HG02938 (cell line): ENCODE measurements at regions not wholly inside any gene's neighbourhood (a gene's known extent, or its start where the extent isn't known, plus 50 kb on each side); places are given as distances from the start of the nearest gene placed in this dataset.
"Not testable (repeated sequence)": the region's sequence is repeated elsewhere in the genome, so short reads cannot be mapped to it uniquely, and the experiment has no call there.

Experiments
- ATAC-seq: cut with Tn5 transposase; IDR thresholded peaks from one replicate; pipeline ENCODE4 v1.9.1; 2021; ENCODE audit warnings: mild to moderate bottlenecking, moderate library complexity; ENCODE audit not compliant: unreplicated experiment

GRCh38 chr17:70897446-70897845 lies 728.1 kb downstream of the KCNJ2 start:
- no peak for ATAC-seq

- ATAC-seq, result no peak
Measured at GRCh38 chr17:70901870-70902269, 732.5 kb downstream of the KCNJ2 start.

GRCh38 chr17:70905796-70906195 lies 736.5 kb downstream of the KCNJ2 start:
- no peak for ATAC-seq

- ATAC-seq, result no peak
Measured at GRCh38 chr17:70906808-70907207, 737.5 kb downstream of the KCNJ2 start.

GRCh38 chr17:70912716-70913485 lies 743.6 kb downstream of the KCNJ2 start:
- no peak for ATAC-seq

GRCh38 chr17:70916469-70916868 lies 747.1 kb downstream of the KCNJ2 start:
- no peak for ATAC-seq

GRCh38 chr17:70919241-70919640 lies 749.9 kb downstream of the KCNJ2 start:
- ATAC-seq, result no peak

GRCh38 chr17:70920416-70920815 lies 751.1 kb downstream of the KCNJ2 start:
- no peak for ATAC-seq

GRCh38 chr17:70922268-70922667 lies 752.9 kb downstream of the KCNJ2 start:
- ATAC-seq, result no peak

- ATAC-seq, result no peak
Measured at GRCh38 chr17:70924776-70925175, 755.4 kb downstream of the KCNJ2 start.

- ATAC-seq, result no peak
Measured at GRCh38 chr17:70929226-70929625, 759.9 kb downstream of the KCNJ2 start.

- ATAC-seq, result no peak
Measured at GRCh38 chr17:70934231-70934630, 764.9 kb downstream of the KCNJ2 start.

- ATAC-seq, result no peak
Measured at GRCh38 chr17:70934835-70935234, 765.5 kb downstream of the KCNJ2 start.

GRCh38 chr17:70936724-70937123 lies 767.4 kb downstream of the KCNJ2 start:
- no peak for ATAC-seq

GRCh38 chr17:70938336-70938735 lies 769.0 kb downstream of the KCNJ2 start:
- ATAC-seq, result no peak

GRCh38 chr17:70945386-70945785 lies 776.1 kb downstream of the KCNJ2 start:
- ATAC-seq, result no peak

- no peak for ATAC-seq
Measured at GRCh38 chr17:70947215-70947614, 777.9 kb downstream of the KCNJ2 start.

GRCh38 chr17:70947636-70948565 lies 778.6 kb downstream of the KCNJ2 start:
- no peak for ATAC-seq

- ATAC-seq, result not testable (repeated sequence)
Measured at GRCh38 chr17:70953140-70953539, 783.8 kb downstream of the KCNJ2 start.

GRCh38 chr17:70955441-70955840 lies 786.1 kb downstream of the KCNJ2 start:
- ATAC-seq, result no peak

- ATAC-seq, result no peak
Measured at GRCh38 chr17:70956726-70957125, 787.4 kb downstream of the KCNJ2 start.

GRCh38 chr17:70961341-70961740 lies 792.0 kb downstream of the KCNJ2 start:
- no peak for ATAC-seq
